Mesodermal cell (in vitro differentiated cells): ENCODE measurements at regions not wholly inside any gene's neighbourhood (a gene's known extent, or its start where the extent isn't known, plus 50 kb on each side); places are given as distances from the start of the nearest gene placed in this dataset.

Source experiments
- H3K27ac ChIP-seq: 2 replicates; pipeline ENCODE4 v1.7.0; 2013; ENCODE audit warnings: mild to moderate bottlenecking, low read depth, low read length, moderate library complexity; ENCODE audit not compliant: severe bottlenecking
- H3K36me3 ChIP-seq: 2 replicates; pipeline ENCODE4 v1.7.1; 2013; ENCODE audit warnings: mild to moderate bottlenecking, low read length, moderate library complexity; ENCODE audit not compliant: control insufficient read depth, insufficient read depth
- H3K4me1 ChIP-seq: one replicate; pipeline ENCODE4 v1.7.1; 2013; ENCODE audit warnings: mild to moderate bottlenecking, low read length; ENCODE audit not compliant: insufficient read depth, control insufficient read depth, poor library complexity, severe bottlenecking
- H3K4me3 ChIP-seq: 2 replicates; pipeline ENCODE4 v1.7.0; 2013; ENCODE audit warnings: low read length, control low read depth, mild to moderate bottlenecking; ENCODE audit not compliant: insufficient read depth, poor library complexity, severe bottlenecking; ENCODE audit errors: extremely low read depth
- H3K9me3 ChIP-seq: 2 replicates; pipeline ENCODE4 v1.7.1; 2013; ENCODE audit warnings: mild to moderate bottlenecking, low read length, moderate library complexity; ENCODE audit not compliant: control insufficient read depth
- WGBS, 2 experiments: methylation state at CpG; one replicate each; pipeline ENCODE4 v1.1.5; 2013; ENCODE audit warnings: missing lambda C conversion rate in 2 of 2; ENCODE audit not compliant: insufficient coverage in 2 of 2; 5-methylcytosine and 5-hydroxymethylcytosine counted together

GRCh38 chr20:52540509-52540908, 348.9 kb upstream of the ZFP64 start:
- H3K36me3 ChIP-seq = no peaks in the 10 kb centered on the region
- no peaks in the 10 kb centered on the region for H3K4me1 ChIP-seq
- peaks cover 5% of the 10 kb centered on the region for H3K9me3 ChIP-seq
- H3K4me3 ChIP-seq = no peak overlapping the region
- H3K27ac ChIP-seq = no peak overlapping the region
- no CpG with 5 or more reads among the region's 1 CpG for WGBS, 2 experiments

- WGBS, 2 experiments = 86 to 100% methylated on average over 1 of the region's 2 CpGs
- Histone ChIP-seq H3K4me1 (no peaks in the 10 kb centered on the region), H3K27ac (no peak overlapping the region), H3K4me3 (no peak overlapping the region), H3K9me3 (peaks cover 5% of the 10 kb centered on the region), H3K36me3 (no peaks in the 10 kb centered on the region)
Measured at GRCh38 chr20:52539891-52540290, 348.3 kb upstream of the ZFP64 start.

GRCh38 chr20:52536841-52537400, 345.3 kb upstream of the ZFP64 start:
- no peak overlapping the region for H3K4me3 ChIP-seq
- no peak overlapping the region for H3K27ac ChIP-seq
- no peaks in the 10 kb centered on the region for H3K9me3 ChIP-seq
- WGBS, 2 experiments = 91 to 93% methylated on average over 4 to 8 of the region's 8 CpGs
- no peaks in the 10 kb centered on the region for H3K36me3 ChIP-seq
- H3K4me1 ChIP-seq = no peaks in the 10 kb centered on the region

GRCh38 chr20:52536040-52536439, 344.5 kb upstream of the ZFP64 start:
- H3K4me1 ChIP-seq = no peaks in the 10 kb centered on the region
- no CpG with 5 or more reads among the region's 1 CpG for WGBS, 2 experiments
- no peaks in the 10 kb centered on the region for H3K36me3 ChIP-seq
- H3K4me3 ChIP-seq = no peak overlapping the region
- H3K9me3 ChIP-seq = no peaks in the 10 kb centered on the region
- H3K27ac ChIP-seq = no peak overlapping the region

GRCh38 chr20:52534616-52535015, 343.0 kb upstream of the ZFP64 start:
- no peaks in the 10 kb centered on the region for H3K9me3 ChIP-seq
- no CpG with 5 or more reads among the region's 4 CpGs for WGBS, 2 experiments
- no peaks in the 10 kb centered on the region for H3K36me3 ChIP-seq
- H3K4me1 ChIP-seq = peaks cover 3% of the 10 kb centered on the region
- H3K4me3 ChIP-seq = no peak overlapping the region
- no peak overlapping the region for H3K27ac ChIP-seq

GRCh38 chr20:52533401-52533800, 341.8 kb upstream of the ZFP64 start:
- H3K4me1 ChIP-seq = peaks cover 3% of the 10 kb centered on the region
- no peaks in the 10 kb centered on the region for H3K9me3 ChIP-seq
- no peak overlapping the region for H3K4me3 ChIP-seq
- 100% methylated on average over 1 of the region's 1 CpG; no CpG with 5 or more reads in 1 of the 2 experiments for WGBS, 2 experiments
- no peaks in the 10 kb centered on the region for H3K36me3 ChIP-seq
- no peak overlapping the region for H3K27ac ChIP-seq

- Histone ChIP-seq H3K36me3 (no peaks in the 10 kb centered on the region), H3K4me3 (no peak overlapping the region), H3K9me3 (no peaks in the 10 kb centered on the region), H3K27ac (no peak overlapping the region), H3K4me1 (peaks cover 3% of the 10 kb centered on the region)
- 95 to 98% methylated on average over 4 to 5 of the region's 5 CpGs for WGBS, 2 experiments
Measured at GRCh38 chr20:52532674-52533073, 341.1 kb upstream of the ZFP64 start.

GRCh38 chr20:52530571-52530970, 339.0 kb upstream of the ZFP64 start:
- Histone ChIP-seq H3K4me1 (peaks cover 3% of the 10 kb centered on the region), H3K27ac (no peak overlapping the region), H3K4me3 (no peak overlapping the region), H3K36me3 (no peaks in the 10 kb centered on the region), H3K9me3 (no peaks in the 10 kb centered on the region)
- WGBS, 2 experiments = 89 to 100% methylated on average over 1 of the region's 1 CpG

- Histone ChIP-seq H3K4me3 (no peak overlapping the region), H3K36me3 (no peaks in the 10 kb centered on the region), H3K4me1 (peaks cover 3% of the 10 kb centered on the region), H3K27ac (no peak overlapping the region), H3K9me3 (no peaks in the 10 kb centered on the region)
- WGBS, 2 experiments = 93 to 100% methylated on average over 2 to 6 of the region's 7 CpGs
Measured at GRCh38 chr20:52529826-52530225, 338.2 kb upstream of the ZFP64 start.

GRCh38 chr20:52524861-52525260, 333.3 kb upstream of the ZFP64 start:
- Histone ChIP-seq H3K27ac (no peak overlapping the region), H3K4me1 (peaks cover 2% of the 10 kb centered on the region)
- 64 to 100% methylated on average over 1 to 2 of the region's 2 CpGs for WGBS, 2 experiments

GRCh38 chr20:52518735-52519134, 327.2 kb upstream of the ZFP64 start:
- 0% methylated on average over 1 of the region's 3 CpGs for WGBS, 2 experiments
- H3K4me1 ChIP-seq = no peaks in the 10 kb centered on the region
- no peak overlapping the region for H3K4me3 ChIP-seq
- no peaks in the 10 kb centered on the region for H3K9me3 ChIP-seq
- no peaks in the 10 kb centered on the region for H3K36me3 ChIP-seq
- H3K27ac ChIP-seq = no peak overlapping the region

More at GRCh38 chr20:52524861-52525260, 333.3 kb upstream of the ZFP64 start:
- Histone ChIP-seq H3K9me3 (no peaks in the 10 kb centered on the region), H3K36me3 (no peaks in the 10 kb centered on the region), H3K4me3 (no peak overlapping the region)
